Natural killer cell (primary cell): ENCODE measurements at regions not wholly inside any gene's neighbourhood (a gene's known extent, or its start where the extent isn't known, plus 50 kb on each side); places are given as distances from the start of the nearest gene placed in this dataset.
A peak's percentile ranks its signal among the peaks of the same experiment; 100 is the strongest.

Source experiments
- ATAC-seq, 3 donors: fragments of 150-1000 bp in 2 of 3; fragments of 200-7000 bp in 1 of 3; cut with Tn5 transposase; 1 replicate in 1 of 3; 2 replicates in 2 of 3; pipeline ENCODE4 v1.10.0; 2021; ENCODE audit warnings: mild to moderate bottlenecking in 2 of 3, moderate library complexity in 2 of 3
- DNase-seq, 2 donors: peaks; one replicate each; pipeline versions ENCODE4 v3.0.0 to v3.0.0-alpha.2; 2013 to 2021; ENCODE audit warnings: mixed read lengths in 1 of 2
- H3K27ac ChIP-seq: one replicate; pipeline ENCODE4 v1.5.1; 2013; ENCODE audit warnings: mild to moderate bottlenecking, low read length
- H3K27me3 ChIP-seq: one replicate; pipeline ENCODE4 v1.6.1; 2013; ENCODE audit warnings: low read length; ENCODE audit not compliant: control insufficient read depth, insufficient read depth
- H3K36me3 ChIP-seq: one replicate; pipeline ENCODE4 v1.6.1; 2013; ENCODE audit warnings: low read length; ENCODE audit not compliant: control insufficient read depth, insufficient read depth
- H3K4me1 ChIP-seq: one replicate; pipeline ENCODE4 v1.6.1; 2013; ENCODE audit warnings: low read length; ENCODE audit not compliant: control insufficient read depth, insufficient read depth
- H3K4me3 ChIP-seq: one replicate; pipeline ENCODE4 v1.5.1; 2013; ENCODE audit warnings: low read length
- H3K9me3 ChIP-seq: one replicate; pipeline ENCODE4 v1.6.1; 2013; ENCODE audit warnings: low read length; ENCODE audit not compliant: control insufficient read depth, insufficient read depth
- H3K27ac Mint-ChIP-seq, 2 donors: one replicate each; pipeline ENCODE4 v1.8.0; 2022; ENCODE audit warnings: mild to moderate bottlenecking in 2 of 2, mixed read lengths in 2 of 2, moderate library complexity in 1 of 2
- H3K27me3 Mint-ChIP-seq, 2 donors: one replicate each; pipeline ENCODE4 v1.8.0; 2022; ENCODE audit warnings: low read depth in 2 of 2, mixed read lengths in 2 of 2
- H3K36me3 Mint-ChIP-seq: one replicate; pipeline ENCODE4 v1.8.0; 2022; ENCODE audit warnings: mixed read lengths
- H3K4me1 Mint-ChIP-seq, 2 donors: one replicate each; pipeline ENCODE4 v1.8.0; 2022; ENCODE audit warnings: mixed read lengths in 2 of 2
- H3K4me3 Mint-ChIP-seq: one replicate; pipeline ENCODE4 v1.8.0; 2022; ENCODE audit warnings: mild to moderate bottlenecking, moderate library complexity, mixed read lengths
- H3K9me3 Mint-ChIP-seq, 2 donors: one replicate each; pipeline ENCODE4 v1.8.0; 2022; ENCODE audit warnings: mixed read lengths in 2 of 2
- CTCF ChIP-seq: fragments of 200-600 bp; IDR thresholded peaks from one replicate; pipeline ENCODE4 v1.8.0; 2022; ENCODE audit warnings: antibody characterized with exemption
- WGBS: methylation state at CpG from one replicate; pipeline ENCODE4 v1.1.7; 2013; ENCODE audit warnings: missing lambda C conversion rate; ENCODE audit not compliant: insufficient coverage; 5-methylcytosine and 5-hydroxymethylcytosine counted together
- intact Hi-C: fragments of 100-400 bp; cut with micrococcal nuclease; formaldehyde crosslinking; loops from one replicate; pipeline ENCODE4 v1.14.2; 2022

GRCh38 chr1:185585770-185586169 is 148.4 kb upstream of the HMCN1 start:
- Histone ChIP-seq H3K36me3 (no peaks in the 10 kb centered on the region), H3K27ac (no peak overlapping the region), H3K4me1 (no peaks in the 10 kb centered on the region), H3K9me3 (peaks cover 7% of the 10 kb centered on the region), H3K4me3 (no peak overlapping the region), H3K27me3 (no peaks in the 10 kb centered on the region)
- ATAC-seq (no peak), DNase-seq (no peak)
- intact Hi-C loops, result no loop called here
- no peaks in the 10 kb centered on the region for H3K27me3 Mint-ChIP-seq
- no peaks in the 10 kb centered on the region for H3K4me1 Mint-ChIP-seq
- WGBS, result 83% methylated on average over 8 of the region's 8 CpGs
- H3K9me3 Mint-ChIP-seq, result peaks cover 1 to 2% of the 10 kb centered on the region in 2 donors
- H3K27ac Mint-ChIP-seq, result no peak overlapping the region
- TF ChIP-seq CTCF, result no peak
- no peak overlapping the region for H3K4me3 Mint-ChIP-seq
- peaks cover 3% of the 10 kb centered on the region for H3K36me3 Mint-ChIP-seq

- H3K4me1 ChIP-seq, result no peaks in the 10 kb centered on the region
- no peak overlapping the region for H3K27ac ChIP-seq
- no peak for ATAC-seq
- H3K9me3 Mint-ChIP-seq, result peaks cover 6 to 13% of the 10 kb centered on the region in 2 donors
- peaks cover 35% of the 10 kb centered on the region for H3K36me3 Mint-ChIP-seq
- DNase-seq, result no peak
- no peak for TF ChIP-seq CTCF
- WGBS, result 95% methylated on average over 4 of the region's 4 CpGs
- intact Hi-C loops, result no loop called here
- H3K27me3 Mint-ChIP-seq, result no peaks in the 10 kb centered on the region
- no peak overlapping the region for H3K4me3 Mint-ChIP-seq
- H3K9me3 ChIP-seq, result peaks cover 13% of the 10 kb centered on the region
- no peaks in the 10 kb centered on the region for H3K27me3 ChIP-seq
- H3K27ac Mint-ChIP-seq, result no peak overlapping the region
- no peak overlapping the region for H3K4me3 ChIP-seq
- H3K36me3 ChIP-seq, result no peaks in the 10 kb centered on the region
- H3K4me1 Mint-ChIP-seq, result no peaks in the 10 kb centered on the region
Observed at GRCh38 chr1:185581961-185582725, 152.0 kb upstream of the HMCN1 start.

- intact Hi-C loops, result no loop called here
- peaks cover 13% of the 10 kb centered on the region for H3K9me3 ChIP-seq
- Mint-ChIP-seq H3K27ac (no peak overlapping the region), H3K9me3 (peaks cover 6 to 13% of the 10 kb centered on the region in 2 donors), H3K4me3 (no peak overlapping the region), H3K36me3 (peaks cover 37% of the 10 kb centered on the region), H3K27me3 (no peaks in the 10 kb centered on the region), H3K4me1 (no peaks in the 10 kb centered on the region)
- no peaks in the 10 kb centered on the region for H3K4me1 ChIP-seq
- H3K27me3 ChIP-seq, result no peaks in the 10 kb centered on the region
- TF ChIP-seq CTCF, result no peak
- no peak overlapping the region for H3K27ac ChIP-seq
- DNase-seq (no peak), ATAC-seq (no peak)
- 96% methylated on average over 2 of the region's 2 CpGs for WGBS
- H3K4me3 ChIP-seq, result no peak overlapping the region
- H3K36me3 ChIP-seq, result no peaks in the 10 kb centered on the region
Observed at GRCh38 chr1:185581020-185581419, 153.2 kb upstream of the HMCN1 start.

GRCh38 chr1:185578293-185578692 is 155.9 kb upstream of the HMCN1 start:
- Histone ChIP-seq H3K36me3 (no peaks in the 10 kb centered on the region), H3K4me1 (no peaks in the 10 kb centered on the region), H3K4me3 (no peak overlapping the region), H3K27ac (no peak overlapping the region), H3K27me3 (no peaks in the 10 kb centered on the region), H3K9me3 (peaks cover 13% of the 10 kb centered on the region)
- DNase-seq (peak in 1 of 2 donors; percentile 14), ATAC-seq (no peak)
- Mint-ChIP-seq H3K27ac (no peak overlapping the region), H3K4me1 (peaks cover 14 to 15% of the 10 kb centered on the region in 2 donors), H3K9me3 (peaks cover 6 to 13% of the 10 kb centered on the region in 2 donors), H3K27me3 (no peaks in the 10 kb centered on the region), H3K4me3 (no peak overlapping the region), H3K36me3 (peaks cover 37% of the 10 kb centered on the region)
- intact Hi-C loops, result no loop called here
- 100% methylated on average over 2 of the region's 3 CpGs for WGBS
- no peak for TF ChIP-seq CTCF
